GM21737 (cell line): ENCODE measurements at regions not wholly inside any gene's neighbourhood (a gene's known extent, or its start where the extent isn't known, plus 50 kb on each side); places are given as distances from the start of the nearest gene placed in this dataset.
"Not testable (repeated sequence)": the region's sequence is repeated elsewhere in the genome, so short reads cannot be mapped to it uniquely, and the experiment has no call there.

ENCODE experiments used
- ATAC-seq: cut with Tn5 transposase; IDR thresholded peaks from one replicate; pipeline ENCODE4 v1.9.1; 2021; ENCODE audit warnings: mild to moderate bottlenecking, moderate library complexity; ENCODE audit not compliant: unreplicated experiment

- ATAC-seq = no peak
Measured at GRCh38 chrX:65971151-65971550, 68.7 kb downstream of the VSIG4 start.

- not testable (repeated sequence) for ATAC-seq
Measured at GRCh38 chrX:65967159-65967558, 72.7 kb downstream of the VSIG4 start.

- ATAC-seq = no peak
Measured at GRCh38 chrX:65961714-65962113, 78.2 kb downstream of the VSIG4 start.

GRCh38 chrX:65948103-65948502, 91.8 kb downstream of the VSIG4 start:
- ATAC-seq = no peak

- ATAC-seq = no peak
Measured at GRCh38 chrX:65941775-65942174, 98.1 kb downstream of the VSIG4 start.

GRCh38 chrX:65933085-65933589, 106.7 kb downstream of the VSIG4 start:
- no peak for ATAC-seq

- no peak for ATAC-seq
Measured at GRCh38 chrX:65932173-65933084, 107.5 kb downstream of the VSIG4 start.

- ATAC-seq = no peak
Measured at GRCh38 chrX:65928522-65928921, 111.4 kb downstream of the VSIG4 start.

- ATAC-seq = not testable (repeated sequence)
Measured at GRCh38 chrX:65927386-65927785, 112.5 kb downstream of the VSIG4 start.

GRCh38 chrX:65926095-65927019, 113.5 kb downstream of the VSIG4 start:
- ATAC-seq = no peak

- ATAC-seq = no peak
Measured at GRCh38 chrX:65925592-65925991, 114.3 kb downstream of the VSIG4 start.

GRCh38 chrX:65925005-65925404, 114.9 kb downstream of the VSIG4 start:
- ATAC-seq = no peak

- ATAC-seq = no peak
Measured at GRCh38 chrX:65921363-65921762, 118.5 kb downstream of the VSIG4 start.

- ATAC-seq = no peak
Measured at GRCh38 chrX:65920620-65921019, 119.3 kb downstream of the VSIG4 start.

GRCh38 chrX:65910899-65911298, 129.0 kb downstream of the VSIG4 start:
- no peak for ATAC-seq

GRCh38 chrX:65903750-65904149, 136.1 kb downstream of the VSIG4 start:
- ATAC-seq = no peak

- no peak for ATAC-seq
Measured at GRCh38 chrX:65902011-65902410, 137.9 kb downstream of the VSIG4 start.

GRCh38 chrX:65900850-65901844, 138.7 kb downstream of the VSIG4 start:
- ATAC-seq = no peak

- ATAC-seq = no peak
Measured at GRCh38 chrX:65894133-65894532, 145.7 kb downstream of the VSIG4 start.

GRCh38 chrX:65891817-65892216, 148.1 kb downstream of the VSIG4 start:
- ATAC-seq = not testable (repeated sequence)
